ENCODE measurements at regions not wholly inside any gene's neighbourhood (a gene's known extent, or its start where the extent isn't known, plus 50 kb on each side); places are given as distances from the start of the nearest gene placed in this dataset.

GRCh38 chr11:89613911-89614310, 96.2 kb upstream of the TRIM77 start:
- Histone ChIP-seq H2BK5ac (ENCODE audit: low read depth, low read length) (no peak overlapping the region), H3K9ac (replicated peaks in 1 of 4; ENCODE audit: extremely low read depth in 1 of 4, low read depth in 3 of 4, low read length in 3 of 4) (no peak overlapping the region), H3K56ac (replicated peaks; ENCODE audit: insufficient read length, low read depth, low read length) (no peak overlapping the region), H3K18ac (ENCODE audit: extremely low read depth, low read length) (no peak overlapping the region), H2BK12ac (ENCODE audit: low read depth, low read length) (no peak overlapping the region), H4K8ac (ENCODE audit: extremely low read depth, insufficient read depth, low read length) (no peak overlapping the region), H3K79me2 (ENCODE audit: control insufficient read depth in 1 of 2, insufficient read depth in 2 of 2, low read length in 2 of 2) (no peaks in the 10 kb centered on the region), H3K9me3 (ENCODE audit: insufficient read depth in 2 of 2, low read depth in 1 of 2, low read length in 1 of 2) (no peaks in the 10 kb centered on the region), H3K4me2 (ENCODE audit: insufficient read depth in 1 of 2, low read depth in 2 of 2, low read length in 2 of 2) (no peak overlapping the region), H3K4ac (replicated peaks; ENCODE audit: insufficient read length, low read depth, low read length) (no peak overlapping the region), H3K14ac (ENCODE audit: insufficient read length) (no peak overlapping the region), H2AK5ac (ENCODE audit: low read depth, low read length) (no peak overlapping the region), H3K27ac (ENCODE audit: low read depth, low read length) (no peak overlapping the region), H4K20me1 (replicated peaks in 1 of 2; ENCODE audit: control insufficient read depth in 1 of 2, insufficient read depth in 2 of 2, low read length in 2 of 2) (no peaks in the 10 kb centered on the region), H4K5ac (ENCODE audit: insufficient read length, low read depth, low read length) (no peak overlapping the region), H3K23me2 (ENCODE audit: low read depth, low read length) (no peaks in the 10 kb centered on the region), H3K4me1 (replicated peaks in 1 of 4; ENCODE audit: control insufficient read depth in 3 of 4, insufficient read depth in 4 of 4, low read length in 3 of 4) (no peaks in the 10 kb centered on the region), H3K4me3 (ENCODE audit: extremely low read depth in 1 of 4, insufficient read depth in 2 of 4, low read depth in 3 of 4, low read length in 4 of 4) (no peak overlapping the region), H2BK20ac (ENCODE audit: low read length) (no peak overlapping the region), H3K23ac (ENCODE audit: insufficient read length) (no peak overlapping the region), H3K79me1 (ENCODE audit: low read depth, low read length) (no peaks in the 10 kb centered on the region), H3K27me3 (replicated peaks in 1 of 4; ENCODE audit: control insufficient read depth in 3 of 4, extremely low read depth in 1 of 4, insufficient read depth in 3 of 4, low read length in 3 of 4) (no peaks in the 10 kb centered on the region), H3K36me3 (ENCODE audit: control insufficient read depth in 2 of 4, insufficient read depth in 4 of 4, low read length in 3 of 4) (no peaks in the 10 kb centered on the region), H2BK15ac (ENCODE audit: low read length) (no peak overlapping the region), H2AFZ (ENCODE audit: low read length) (no peak overlapping the region), H2BK120ac (replicated peaks; ENCODE audit: low read depth, low read length) (no peak overlapping the region), H4K91ac (replicated peaks; ENCODE audit: insufficient read length, low read length) (no peak overlapping the region)
- ChIA-PET CTCF (ENCODE audit: partially characterized antibody) (interaction anchor here (1.0 to 1.6 kb wide), 2 partner anchors 38 to 115 kb away, joined by 3 to 4 read pairs; no protein-coding TSS in a partner anchor), POLR2A (ENCODE audit: partially characterized antibody) (no interaction called here)
- WGBS, 2 experiments (ENCODE audit: extremely low coverage in 1 of 2, insufficient coverage in 1 of 2, insufficient read length in 1 of 2, insufficient replicate concordance in 2 of 2, low coverage in 1 of 2, low lambda C conversion rate in 2 of 2, missing lambda C conversion rate in 1 of 2), result 94% methylated on average over 3 of the region's 3 CpGs; no CpG with 5 or more reads in 1 of the 2 experiments
- DNase-seq (ENCODE audit: low read depth in 1 of 2, low spot score in 2 of 2) (no peak), FAIRE-seq (no peak)
- no peak for TF ChIP-seq KDM4A (IDR thresholded peaks at IDR 0.05; ENCODE audit: low read depth, low read length, severe bottlenecking)
- TF ChIP-seq KDM1A (IDR thresholded peaks at IDR 0.05; ENCODE audit: borderline replicate concordance, low read length), result no peak
- TF ChIP-seq TBP (IDR thresholded peaks at IDR 0.05; ENCODE audit: low read depth, low read length), result no peak
- TF ChIP-seq SAP30 (IDR thresholded peaks at IDR 0.05; ENCODE audit: insufficient read depth, insufficient replicate concordance, low read length), result no peak
- TF ChIP-seq POLR2AphosphoS5 (IDR thresholded peaks at IDR 0.05; ENCODE audit: low read depth, low read length), result no peak
- no peak for TF ChIP-seq RAD21 (IDR thresholded peaks at IDR 0.05 in 1 of 2, conservative IDR thresholded peaks at IDR 0.05 in 1 of 2; ENCODE audit: low read depth in 2 of 2, low read length in 2 of 2)
- TF ChIP-seq SP4 (IDR thresholded peaks at IDR 0.05; ENCODE audit: low read length), result no peak
- no peak for TF ChIP-seq YY1 (IDR thresholded peaks at IDR 0.05; ENCODE audit: low read depth, low read length)
- no peak for TF ChIP-seq SP1 (IDR thresholded peaks at IDR 0.05; ENCODE audit: low read depth, low read length)
- TF ChIP-seq CEBPB (IDR thresholded peaks at IDR 0.05; ENCODE audit: low read depth, low read length), result no peak
- TF ChIP-seq RFX5 (IDR thresholded peaks at IDR 0.05; ENCODE audit: borderline replicate concordance, low read depth, low read length), result no peak
- no peak for TF ChIP-seq CHD1 (IDR thresholded peaks at IDR 0.05; ENCODE audit: low read depth, low read length)
- no peak for TF ChIP-seq BACH1 (IDR thresholded peaks at IDR 0.05; ENCODE audit: low read length)
- no peak for TF ChIP-seq CTBP2 (IDR thresholded peaks at IDR 0.05; ENCODE audit: borderline replicate concordance, insufficient read depth, insufficient read length, low read length)
- TF ChIP-seq, protein P1, sequence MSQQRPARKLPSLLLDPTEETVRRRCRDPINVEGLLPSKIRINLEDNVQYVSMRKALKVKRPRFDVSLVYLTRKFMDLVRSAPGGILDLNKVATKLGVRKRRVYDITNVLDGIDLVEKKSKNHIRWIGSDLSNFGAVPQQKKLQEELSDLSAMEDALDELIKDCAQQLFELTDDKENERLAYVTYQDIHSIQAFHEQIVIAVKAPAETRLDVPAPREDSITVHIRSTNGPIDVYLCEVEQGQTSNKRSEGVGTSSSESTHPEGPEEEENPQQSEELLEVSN (IDR thresholded peaks at IDR 0.05), result no peak

Measured in H1 (cell line).